Mesothelial cell of epicardium (in vitro differentiated cells): ENCODE measurements at regions not wholly inside any gene's neighbourhood (a gene's known extent, or its start where the extent isn't known, plus 50 kb on each side); places are given as distances from the start of the nearest gene placed in this dataset.

Source experiments
- DNase-seq, 2 experiments: peaks; one replicate each; pipeline ENCODE4 v3.0.0; 2021; ENCODE audit warnings: low spot score in 2 of 2; ENCODE audit not compliant: unreplicated experiment in 2 of 2
- H3K27ac Mint-ChIP-seq: 2 replicates; pipeline ENCODE4 v1.8.0; 2021; ENCODE audit warnings: mixed read lengths
- H3K27me3 Mint-ChIP-seq: 2 replicates; pipeline ENCODE4 v1.8.0; 2021; ENCODE audit warnings: low read depth, mixed read lengths
- H3K36me3 Mint-ChIP-seq: 2 replicates; pipeline ENCODE4 v1.8.0; 2021; ENCODE audit warnings: mixed read lengths
- H3K4me1 Mint-ChIP-seq: 2 replicates; pipeline ENCODE4 v1.8.0; 2021; ENCODE audit warnings: mixed read lengths
- H3K4me3 Mint-ChIP-seq: 2 replicates; pipeline ENCODE4 v1.8.0; 2021; ENCODE audit warnings: mild to moderate bottlenecking, moderate library complexity, mixed read lengths
- H3K9me3 Mint-ChIP-seq: 2 replicates; pipeline ENCODE4 v1.8.0; 2021; ENCODE audit warnings: mixed read lengths
- CTCF ChIP-seq: fragments of 200-600 bp; sonication (generic); IDR thresholded peaks from one replicate; pipeline ENCODE4 v1.5.0; 2021; ENCODE audit warnings: antibody characterized with exemption; ENCODE audit not compliant: unreplicated experiment

- peaks cover 57% of the 10 kb centered on the region for H3K27me3 Mint-ChIP-seq
- no peak for DNase-seq
- no peak for TF ChIP-seq CTCF
- no peak overlapping the region for H3K4me3 Mint-ChIP-seq
- H3K9me3 Mint-ChIP-seq, result peaks cover 15% of the 10 kb centered on the region
- no peaks in the 10 kb centered on the region for H3K36me3 Mint-ChIP-seq
- H3K4me1 Mint-ChIP-seq, result no peaks in the 10 kb centered on the region
- no peak overlapping the region for H3K27ac Mint-ChIP-seq
These were observed 74.2 kb downstream of the FZD10 start for GRCh38 chr12:130236446-130236845.

GRCh38 chr12:130240831-130241590, 78.7 kb downstream of the FZD10 start:
- no peak for DNase-seq
- Mint-ChIP-seq H3K4me3 (no peak overlapping the region), H3K36me3 (no peaks in the 10 kb centered on the region), H3K27ac (no peak overlapping the region), H3K4me1 (no peaks in the 10 kb centered on the region), H3K27me3 (peaks cover 65% of the 10 kb centered on the region), H3K9me3 (no peaks in the 10 kb centered on the region)
- no peak for TF ChIP-seq CTCF

- H3K27me3 Mint-ChIP-seq, result peaks cover 52% of the 10 kb centered on the region
These were observed 80.2 kb downstream of the FZD10 start for GRCh38 chr12:130242506-130242905.

GRCh38 chr12:130245251-130245650, 83.0 kb downstream of the FZD10 start:
- no peaks in the 10 kb centered on the region for H3K9me3 Mint-ChIP-seq
- no peak overlapping the region for H3K4me3 Mint-ChIP-seq
- TF ChIP-seq CTCF, result no peak
- DNase-seq, result no peak
- H3K36me3 Mint-ChIP-seq, result no peaks in the 10 kb centered on the region
- no peak overlapping the region for H3K27ac Mint-ChIP-seq
- H3K27me3 Mint-ChIP-seq, result peaks cover 33% of the 10 kb centered on the region
- no peaks in the 10 kb centered on the region for H3K4me1 Mint-ChIP-seq

More at GRCh38 chr12:130242506-130242905, 80.2 kb downstream of the FZD10 start:
- DNase-seq, result no peak
- Mint-ChIP-seq H3K27ac (no peak overlapping the region), H3K9me3 (no peaks in the 10 kb centered on the region), H3K4me3 (no peak overlapping the region), H3K4me1 (no peaks in the 10 kb centered on the region), H3K36me3 (no peaks in the 10 kb centered on the region)
- TF ChIP-seq CTCF, result no peak

- Mint-ChIP-seq H3K27me3 (peaks cover 31% of the 10 kb centered on the region), H3K36me3 (no peaks in the 10 kb centered on the region), H3K4me1 (no peaks in the 10 kb centered on the region), H3K4me3 (no peak overlapping the region), H3K9me3 (no peaks in the 10 kb centered on the region), H3K27ac (no peak overlapping the region)
- no peak for TF ChIP-seq CTCF
- DNase-seq, result no peak
These were observed 84.3 kb downstream of the FZD10 start for GRCh38 chr12:130246560-130246959.
